ENCODE measurements at regions not wholly inside any gene's neighbourhood (a gene's known extent, or its start where the extent isn't known, plus 50 kb on each side); places are given as distances from the start of the nearest gene placed in this dataset.

DNA sequence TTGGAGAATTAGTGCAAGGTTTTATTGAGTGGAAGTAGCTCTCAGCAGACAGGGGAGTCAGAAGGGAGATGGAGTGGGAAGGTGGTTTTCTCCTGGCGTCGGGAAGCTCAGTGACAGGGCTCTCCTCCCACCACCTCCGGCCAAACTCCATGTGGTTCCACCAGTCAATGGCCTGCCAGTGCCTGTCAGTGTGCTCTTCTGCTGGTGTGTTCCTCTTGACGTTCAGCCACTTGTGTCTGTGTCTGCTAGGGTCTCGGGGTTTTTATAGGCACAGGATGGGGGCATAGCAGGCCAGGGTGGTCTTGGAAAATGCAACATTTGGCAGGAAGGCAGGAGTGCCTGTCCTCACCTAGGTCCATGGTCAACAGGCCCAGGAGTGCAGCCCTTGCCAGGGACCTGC is 506.7 kb upstream of the KIF2B start:
- TF ChIP-seq CEBPB (IDR thresholded peaks at IDR 0.05; ENCODE audit: low read depth, low read length) = no peak
- TF ChIP-seq, protein P1, sequence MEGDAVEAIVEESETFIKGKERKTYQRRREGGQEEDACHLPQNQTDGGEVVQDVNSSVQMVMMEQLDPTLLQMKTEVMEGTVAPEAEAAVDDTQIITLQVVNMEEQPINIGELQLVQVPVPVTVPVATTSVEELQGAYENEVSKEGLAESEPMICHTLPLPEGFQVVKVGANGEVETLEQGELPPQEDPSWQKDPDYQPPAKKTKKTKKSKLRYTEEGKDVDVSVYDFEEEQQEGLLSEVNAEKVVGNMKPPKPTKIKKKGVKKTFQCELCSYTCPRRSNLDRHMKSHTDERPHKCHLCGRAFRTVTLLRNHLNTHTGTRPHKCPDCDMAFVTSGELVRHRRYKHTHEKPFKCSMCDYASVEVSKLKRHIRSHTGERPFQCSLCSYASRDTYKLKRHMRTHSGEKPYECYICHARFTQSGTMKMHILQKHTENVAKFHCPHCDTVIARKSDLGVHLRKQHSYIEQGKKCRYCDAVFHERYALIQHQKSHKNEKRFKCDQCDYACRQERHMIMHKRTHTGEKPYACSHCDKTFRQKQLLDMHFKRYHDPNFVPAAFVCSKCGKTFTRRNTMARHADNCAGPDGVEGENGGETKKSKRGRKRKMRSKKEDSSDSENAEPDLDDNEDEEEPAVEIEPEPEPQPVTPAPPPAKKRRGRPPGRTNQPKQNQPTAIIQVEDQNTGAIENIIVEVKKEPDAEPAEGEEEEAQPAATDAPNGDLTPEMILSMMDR (conservative IDR thresholded peaks at IDR 0.05; ENCODE audit: low read depth, low read length) = no peak
- no peak for TF ChIP-seq POLR2A (IDR thresholded peaks at IDR 0.05; ENCODE audit: low read depth, low read length)
- no peak for TF ChIP-seq SMC3 (IDR thresholded peaks at IDR 0.05; ENCODE audit: low read depth, low read length)
- TF ChIP-seq, protein P2, sequence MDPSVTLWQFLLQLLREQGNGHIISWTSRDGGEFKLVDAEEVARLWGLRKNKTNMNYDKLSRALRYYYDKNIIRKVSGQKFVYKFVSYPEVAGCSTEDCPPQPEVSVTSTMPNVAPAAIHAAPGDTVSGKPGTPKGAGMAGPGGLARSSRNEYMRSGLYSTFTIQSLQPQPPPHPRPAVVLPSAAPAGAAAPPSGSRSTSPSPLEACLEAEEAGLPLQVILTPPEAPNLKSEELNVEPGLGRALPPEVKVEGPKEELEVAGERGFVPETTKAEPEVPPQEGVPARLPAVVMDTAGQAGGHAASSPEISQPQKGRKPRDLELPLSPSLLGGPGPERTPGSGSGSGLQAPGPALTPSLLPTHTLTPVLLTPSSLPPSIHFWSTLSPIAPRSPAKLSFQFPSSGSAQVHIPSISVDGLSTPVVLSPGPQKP (IDR thresholded peaks at IDR 0.05; ENCODE audit: borderline replicate concordance, low read depth, low read length) = no peak
- no peak for TF ChIP-seq NFE2L2 (IDR thresholded peaks at IDR 0.05; ENCODE audit: low read depth, low read length)
- TF ChIP-seq, protein P3, sequence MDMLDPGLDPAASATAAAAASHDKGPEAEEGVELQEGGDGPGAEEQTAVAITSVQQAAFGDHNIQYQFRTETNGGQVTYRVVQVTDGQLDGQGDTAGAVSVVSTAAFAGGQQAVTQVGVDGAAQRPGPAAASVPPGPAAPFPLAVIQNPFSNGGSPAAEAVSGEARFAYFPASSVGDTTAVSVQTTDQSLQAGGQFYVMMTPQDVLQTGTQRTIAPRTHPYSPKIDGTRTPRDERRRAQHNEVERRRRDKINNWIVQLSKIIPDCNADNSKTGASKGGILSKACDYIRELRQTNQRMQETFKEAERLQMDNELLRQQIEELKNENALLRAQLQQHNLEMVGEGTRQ (IDR thresholded peaks at IDR 0.05; ENCODE audit: low read depth, low read length) = no peak
- no peak for TF ChIP-seq RAD21 (IDR thresholded peaks at IDR 0.05; ENCODE audit: low read length)
- no peak for TF ChIP-seq RFX5 (IDR thresholded peaks at IDR 0.05; ENCODE audit: low read depth, low read length)

Measured in IMR-90 (cell line).